ENCODE measurements at regions not wholly inside any gene's neighbourhood (a gene's known extent, or its start where the extent isn't known, plus 50 kb on each side); places are given as distances from the start of the nearest gene placed in this dataset.

DNA sequence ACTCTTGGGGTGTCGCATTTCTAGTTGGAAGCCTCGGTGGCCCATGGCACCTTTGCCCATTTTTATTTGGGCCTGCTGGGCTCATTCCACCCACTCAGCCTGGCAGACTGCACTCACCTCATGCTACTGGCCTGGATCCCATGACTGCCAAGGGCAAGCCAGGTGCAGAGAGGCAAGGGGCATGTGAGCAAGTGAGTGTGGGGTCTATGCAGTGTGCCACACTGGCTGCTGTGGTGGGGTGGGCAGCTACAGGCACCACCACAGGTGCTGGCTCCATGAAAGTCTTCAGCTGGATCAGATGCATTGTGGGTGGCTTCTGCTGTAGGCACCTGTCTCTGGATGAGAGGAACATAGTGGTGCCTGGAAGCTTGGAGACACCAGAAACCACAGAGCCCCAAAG lies 220.8 kb downstream of the POLR1F start:
- Mint-ChIP-seq H3K4me1 (no peaks in the 10 kb centered on the region), H3K27me3 (ENCODE audit: low read depth) (peaks cover 2% of the 10 kb centered on the region; the same call in 1 of the 2 replicates), H3K9me3 (peaks cover 14% of the 10 kb centered on the region), H3K4me3 (no peak overlapping the region), H3K27ac (no peak overlapping the region), H3K36me3 (peaks cover 8% of the 10 kb centered on the region)
- DNase-seq (ENCODE audit: low spot score) (no peak), ATAC-seq (no peak)
- no peak for TF ChIP-seq MXD4 (CRISPR knock-in tag; IDR thresholded peaks at IDR 0.05; ENCODE audit: borderline replicate concordance)
- no peak for TF ChIP-seq ZBTB21 (CRISPR knock-in tag; IDR thresholded peaks at IDR 0.05; ENCODE audit: borderline replicate concordance)
- TF ChIP-seq SP1 (CRISPR knock-in tag; conservative IDR thresholded peaks at IDR 0.05): no peak
- no peak for TF ChIP-seq GRHL2 (CRISPR knock-in tag; IDR thresholded peaks at IDR 0.05; ENCODE audit: insufficient replicate concordance, severe bottlenecking)
- no peak for TF ChIP-seq ATF6 (CRISPR knock-in tag; IDR thresholded peaks at IDR 0.05)
- TF ChIP-seq ZNF263 (CRISPR knock-in tag; IDR thresholded peaks at IDR 0.05; ENCODE audit: low read depth): no peak
- no peak for TF ChIP-seq AFF4 (CRISPR knock-in tag; IDR thresholded peaks at IDR 0.05; ENCODE audit: borderline replicate concordance)
- no peak for TF ChIP-seq NR2C2 (CRISPR knock-in tag; IDR thresholded peaks at IDR 0.05)
- TF ChIP-seq OVOL2 (CRISPR knock-in tag; IDR thresholded peaks at IDR 0.05; ENCODE audit: borderline replicate concordance): no peak
- TF ChIP-seq HMGA2 (CRISPR knock-in tag; IDR thresholded peaks at IDR 0.05): no peak
- no peak for TF ChIP-seq KAT7 (CRISPR knock-in tag; IDR thresholded peaks at IDR 0.05; ENCODE audit: borderline replicate concordance)
- TF ChIP-seq CDX4 (CRISPR knock-in tag; IDR thresholded peaks at IDR 0.05; ENCODE audit: borderline replicate concordance): no peak
- TF ChIP-seq ZNF232 (CRISPR knock-in tag; IDR thresholded peaks at IDR 0.05): no peak
- TF ChIP-seq ATF1 (CRISPR knock-in tag; IDR thresholded peaks at IDR 0.05): no peak
- TF ChIP-seq TEAD1 (CRISPR knock-in tag; IDR thresholded peaks at IDR 0.05): no peak
- TF ChIP-seq, protein P1, sequence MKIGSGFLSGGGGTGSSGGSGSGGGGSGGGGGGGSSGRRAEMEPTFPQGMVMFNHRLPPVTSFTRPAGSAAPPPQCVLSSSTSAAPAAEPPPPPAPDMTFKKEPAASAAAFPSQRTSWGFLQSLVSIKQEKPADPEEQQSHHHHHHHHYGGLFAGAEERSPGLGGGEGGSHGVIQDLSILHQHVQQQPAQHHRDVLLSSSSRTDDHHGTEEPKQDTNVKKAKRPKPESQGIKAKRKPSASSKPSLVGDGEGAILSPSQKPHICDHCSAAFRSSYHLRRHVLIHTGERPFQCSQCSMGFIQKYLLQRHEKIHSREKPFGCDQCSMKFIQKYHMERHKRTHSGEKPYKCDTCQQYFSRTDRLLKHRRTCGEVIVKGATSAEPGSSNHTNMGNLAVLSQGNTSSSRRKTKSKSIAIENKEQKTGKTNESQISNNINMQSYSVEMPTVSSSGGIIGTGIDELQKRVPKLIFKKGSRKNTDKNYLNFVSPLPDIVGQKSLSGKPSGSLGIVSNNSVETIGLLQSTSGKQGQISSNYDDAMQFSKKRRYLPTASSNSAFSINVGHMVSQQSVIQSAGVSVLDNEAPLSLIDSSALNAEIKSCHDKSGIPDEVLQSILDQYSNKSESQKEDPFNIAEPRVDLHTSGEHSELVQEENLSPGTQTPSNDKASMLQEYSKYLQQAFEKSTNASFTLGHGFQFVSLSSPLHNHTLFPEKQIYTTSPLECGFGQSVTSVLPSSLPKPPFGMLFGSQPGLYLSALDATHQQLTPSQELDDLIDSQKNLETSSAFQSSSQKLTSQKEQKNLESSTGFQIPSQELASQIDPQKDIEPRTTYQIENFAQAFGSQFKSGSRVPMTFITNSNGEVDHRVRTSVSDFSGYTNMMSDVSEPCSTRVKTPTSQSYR (CRISPR knock-in tag; IDR thresholded peaks at IDR 0.05): no peak
- ChIA-PET CTCF (no interaction called here), POLR2A (no interaction called here)

GRCh38 chr7:19482628-19483027 lies 226.2 kb downstream of the POLR1F start:
- ChIA-PET POLR2A (no interaction called here), CTCF (interaction anchor here (2.4 kb wide), 1 partner anchor 9 kb away, joined by 16 read pairs; no protein-coding TSS in a partner anchor)
- Mint-ChIP-seq H3K27me3 (ENCODE audit: low read depth) (peaks cover 4% of the 10 kb centered on the region; the same call in 1 of the 2 replicates), H3K36me3 (peaks cover 13% of the 10 kb centered on the region), H3K27ac (no peak overlapping the region), H3K4me3 (no peak overlapping the region), H3K9me3 (peaks cover 32% of the 10 kb centered on the region), H3K4me1 (peaks cover 4% of the 10 kb centered on the region; the same call in 1 of the 2 replicates)
- DNase-seq (ENCODE audit: low spot score) (no peak), ATAC-seq (peak; percentile 36; the same call in 1 of the 2 replicates)
- TF ChIP-seq, protein P2, sequence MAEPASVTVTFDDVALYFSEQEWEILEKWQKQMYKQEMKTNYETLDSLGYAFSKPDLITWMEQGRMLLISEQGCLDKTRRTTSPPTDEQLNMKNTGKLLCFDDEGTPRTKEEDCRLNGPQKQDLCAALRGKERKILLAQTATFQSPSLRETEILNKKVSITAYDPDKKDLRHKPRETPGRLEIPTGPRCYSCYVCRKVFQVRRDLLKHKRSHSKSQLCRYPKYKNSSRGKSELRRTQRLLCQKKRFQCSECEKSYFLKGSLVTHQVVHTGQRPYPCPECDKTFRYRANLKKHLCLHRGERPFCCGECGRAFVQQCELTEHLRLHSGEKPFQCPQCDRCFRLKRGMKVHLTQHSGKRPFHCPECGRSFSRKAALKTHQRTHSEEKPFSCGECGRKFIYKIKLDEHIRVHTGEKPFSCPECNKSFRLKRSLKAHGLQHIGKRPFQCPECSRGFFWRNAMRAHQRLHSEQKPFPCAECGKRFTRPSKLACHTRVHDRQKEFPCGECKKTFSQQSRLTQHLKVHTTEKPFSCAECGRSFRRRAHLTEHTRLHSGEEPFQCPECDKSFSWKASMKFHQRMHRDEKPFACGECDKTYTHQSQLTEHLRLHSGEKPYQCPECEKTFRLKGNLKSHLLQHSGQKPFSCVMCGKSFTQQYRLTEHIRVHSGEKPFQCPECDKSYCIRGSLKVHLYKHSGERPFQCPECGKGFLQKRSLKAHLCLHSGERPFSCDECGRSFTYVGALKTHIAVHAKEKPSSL (CRISPR knock-in tag; conservative IDR thresholded peaks at IDR 0.05): no peak
- no peak for TF ChIP-seq TCF7 (CRISPR knock-in tag; IDR thresholded peaks at IDR 0.05; ENCODE audit: low read depth)
- TF ChIP-seq, protein P1 (CRISPR knock-in tag; IDR thresholded peaks at IDR 0.05): no peak
